Muscle of back (tissue), 3 donors: ENCODE measurements at regions not wholly inside any gene's neighbourhood (a gene's known extent, or its start where the extent isn't known, plus 50 kb on each side); places are given as distances from the start of the nearest gene placed in this dataset.
A peak's percentile ranks its signal among the peaks of the same experiment; 100 is the strongest.
"Not testable (repeated sequence)": the region's sequence is repeated elsewhere in the genome, so short reads cannot be mapped to it uniquely, and the experiment has no call there.

Source experiments
- DNase-seq, 3 donors: peaks; one replicate each; pipeline versions ENCODE4 v3.0.0 to v3.0.0-alpha.2; 2013

DNA sequence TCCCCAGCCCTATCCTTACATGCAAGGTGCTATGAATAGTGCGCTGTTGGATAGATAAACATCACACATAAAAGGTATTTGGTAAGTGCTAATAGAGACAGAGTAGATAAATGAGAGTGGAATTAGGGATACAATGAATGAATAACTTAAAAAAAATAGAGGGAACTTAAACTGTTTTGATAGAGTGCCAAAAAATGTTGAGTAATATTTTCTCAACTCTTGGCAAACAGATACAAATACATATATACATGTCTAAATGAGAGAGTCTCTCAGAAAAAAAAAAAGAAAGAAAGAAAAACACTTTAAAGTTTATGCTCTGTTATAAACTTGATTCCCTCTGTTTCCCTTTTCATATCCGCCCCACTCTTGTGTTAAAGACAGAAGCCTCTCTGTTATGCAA is 667.4 kb downstream of the ROBO2 start:
- DNase-seq: peak in 1 of 3 donors; percentile 47

- no peak for DNase-seq
These were observed 669.3 kb downstream of the ROBO2 start for GRCh38 chr3:77709155-77709554.

- DNase-seq: no peak
These were observed 678.4 kb downstream of the ROBO2 start for GRCh38 chr3:77718311-77718710.

GRCh38 chr3:77720460-77720971 is 680.6 kb downstream of the ROBO2 start:
- DNase-seq: no peak

GRCh38 chr3:77726517-77726916 is 686.6 kb downstream of the ROBO2 start:
- peak; percentile 20 to 46 (median 30) for DNase-seq

GRCh38 chr3:77746048-77746447 is 706.1 kb downstream of the ROBO2 start:
- DNase-seq: no peak

- DNase-seq: no peak
These were observed 707.0 kb downstream of the ROBO2 start for GRCh38 chr3:77746892-77747291.

- not testable (repeated sequence) for DNase-seq
These were observed 716.6 kb downstream of the ROBO2 start for GRCh38 chr3:77756397-77756975.

DNA sequence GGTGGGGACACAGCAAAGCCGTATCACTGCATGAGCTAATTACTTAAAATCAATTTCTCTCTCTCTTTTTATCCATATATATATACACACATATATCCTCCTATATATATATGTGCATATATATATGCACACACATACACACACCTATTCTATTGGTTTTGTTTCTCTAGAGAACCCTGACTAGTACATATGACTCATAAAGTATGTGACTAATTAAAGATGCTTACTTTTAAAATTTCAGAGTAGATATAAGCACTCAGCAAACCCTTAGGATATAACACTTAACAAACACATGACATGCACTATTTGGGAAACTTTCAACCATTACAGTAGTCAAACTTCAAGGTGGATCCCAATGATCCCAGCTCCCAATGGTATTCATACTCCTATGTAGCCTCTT is 732.6 kb downstream of the ROBO2 start:
- DNase-seq: no peak

DNA sequence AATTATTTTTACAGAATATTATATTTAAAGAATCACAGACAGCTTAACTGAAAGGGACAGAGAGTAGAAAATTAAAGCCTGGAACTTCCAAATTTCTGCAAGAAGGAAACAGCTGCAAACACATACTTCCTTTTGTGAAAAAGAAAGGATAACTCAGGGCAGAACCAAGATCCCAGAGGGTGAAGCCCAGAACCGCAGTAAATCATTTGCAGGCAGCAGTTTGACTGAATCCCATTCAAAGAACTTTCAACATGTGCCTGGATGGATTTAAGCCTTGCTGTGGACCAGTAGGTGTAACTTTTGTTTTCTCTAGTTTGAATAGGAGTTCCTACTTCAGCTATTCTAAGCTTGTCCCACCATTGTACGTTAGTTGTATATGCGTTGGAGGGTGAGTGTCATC is 733.2 kb downstream of the ROBO2 start:
- DNase-seq: no peak

GRCh38 chr3:77780278-77780996 is 740.5 kb downstream of the ROBO2 start:
- peak in 1 of 3 donors; percentile 9 for DNase-seq

- DNase-seq: peak in 2 of 3 donors; percentile 10 to 55
These were observed 746.3 kb downstream of the ROBO2 start for GRCh38 chr3:77786216-77786615.

GRCh38 chr3:77795013-77795412 is 755.1 kb downstream of the ROBO2 start:
- no peak for DNase-seq

DNA sequence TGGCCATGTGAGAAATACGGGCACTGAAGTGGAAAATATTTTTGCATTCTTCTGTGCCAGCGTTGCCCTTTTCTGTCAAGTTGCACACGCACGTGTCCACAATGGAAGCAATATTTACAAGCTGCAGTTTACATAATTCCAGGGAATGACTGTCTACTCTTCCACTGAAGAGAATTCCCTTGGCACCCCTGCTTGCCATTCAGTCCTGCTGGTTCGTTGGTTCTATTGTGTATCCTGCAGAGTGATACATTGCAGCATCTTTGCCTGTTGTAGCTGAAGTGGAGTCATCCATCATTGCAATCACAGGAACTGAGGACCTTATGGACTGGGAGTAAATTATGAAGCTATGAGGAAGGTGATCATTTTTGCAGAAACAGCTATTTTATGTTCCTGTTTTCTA is 759.4 kb downstream of the ROBO2 start:
- no peak for DNase-seq

- no peak for DNase-seq
These were observed 761.0 kb downstream of the ROBO2 start for GRCh38 chr3:77800893-77801292.

DNA sequence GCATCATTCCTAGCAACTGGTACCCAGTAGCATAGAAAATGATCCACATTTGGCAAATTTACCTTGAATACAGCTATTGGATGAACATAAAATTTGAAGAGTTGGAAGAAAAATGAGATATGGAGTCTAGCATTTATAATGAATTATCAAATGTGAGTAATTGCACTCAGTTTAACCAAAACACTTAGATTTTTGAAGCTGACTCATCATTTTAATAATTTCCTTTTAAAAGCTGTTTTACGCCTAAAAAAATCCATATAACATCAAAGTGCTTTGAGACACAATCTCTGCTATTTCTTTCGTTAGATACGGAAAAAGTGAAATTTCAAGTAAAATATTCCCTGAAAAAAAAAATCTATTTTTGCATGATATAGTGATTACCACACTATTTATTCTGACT is 767.4 kb downstream of the ROBO2 start:
- no peak for DNase-seq

GRCh38 chr3:77814845-77815244 is 774.9 kb downstream of the ROBO2 start:
- no peak for DNase-seq

GRCh38 chr3:77815467-77815866 is 775.6 kb downstream of the ROBO2 start:
- DNase-seq: no peak

DNA sequence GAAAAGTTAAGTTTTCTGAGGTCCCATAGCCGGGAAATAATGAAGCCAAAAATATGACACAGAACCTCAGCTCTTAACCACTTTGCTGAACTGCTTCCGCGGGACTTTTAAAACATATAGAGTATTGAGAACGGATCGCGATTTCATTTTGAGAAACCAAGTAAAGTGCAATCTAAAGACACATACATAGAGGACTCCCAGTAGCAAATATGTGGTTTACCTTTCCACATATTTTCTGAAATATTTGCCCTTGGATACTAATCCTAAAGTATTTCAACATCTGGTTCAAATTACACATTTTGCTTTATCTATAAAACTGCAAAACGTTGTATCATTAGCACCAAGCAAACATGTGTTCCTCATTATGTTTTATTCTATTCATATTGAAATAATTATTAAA is 776.5 kb downstream of the ROBO2 start:
- DNase-seq: peak in 2 of 3 donors; percentile 30 to 67

- peak in 1 of 3 donors; percentile 57 for DNase-seq
These were observed 785.3 kb downstream of the ROBO2 start for GRCh38 chr3:77825001-77825827.

DNA sequence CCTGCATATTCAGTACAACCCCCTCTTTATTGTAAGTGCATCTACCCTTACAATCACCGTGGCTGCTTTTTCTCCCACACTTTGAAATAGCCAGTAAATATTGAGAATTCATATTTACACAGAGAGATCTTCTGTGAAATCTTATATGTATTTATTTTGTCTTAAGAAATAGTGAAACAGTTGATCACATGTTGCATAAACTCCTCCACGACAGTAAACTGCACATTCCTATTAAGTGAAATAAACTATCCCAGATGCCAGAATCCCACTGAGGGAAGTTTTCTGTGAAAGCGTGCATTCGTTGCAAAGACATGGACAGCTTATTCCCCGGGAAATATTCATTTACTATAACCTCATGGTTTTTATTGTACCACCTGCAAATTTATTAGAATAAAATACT is 796.0 kb downstream of the ROBO2 start:
- peak in 2 of 3 donors; percentile 56 to 79 for DNase-seq

DNA sequence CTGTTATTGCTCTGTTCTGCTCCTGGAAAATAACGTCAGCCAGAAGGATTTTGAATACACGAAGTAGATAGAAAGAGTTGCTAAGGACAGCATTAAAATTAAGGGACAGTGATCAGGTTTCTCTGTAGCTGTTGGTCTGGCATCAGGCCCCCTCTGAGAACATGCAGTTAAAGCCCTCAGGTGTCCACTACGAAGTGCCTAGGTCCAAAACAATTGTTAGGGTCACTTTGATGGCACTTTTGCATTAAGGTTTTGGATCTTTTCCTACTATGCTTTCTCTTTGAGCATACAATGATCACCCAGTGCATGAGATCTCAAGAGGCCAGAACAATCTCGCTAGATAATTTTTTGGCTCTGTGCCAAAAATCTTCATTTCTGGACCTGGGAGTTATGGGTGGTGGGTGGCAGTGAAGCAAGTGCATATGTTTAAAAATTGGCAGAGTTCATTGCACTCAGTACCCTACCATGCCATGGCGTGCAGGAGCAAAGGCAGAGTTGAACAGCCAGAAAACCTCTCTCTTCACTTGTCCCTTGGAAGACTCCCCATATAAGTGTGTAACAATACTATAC is 797.6 kb downstream of the ROBO2 start:
- peak in 2 of 3 donors; percentile 18 to 59 for DNase-seq
